NB4 (cell line): ENCODE measurements at regions not wholly inside any gene's neighbourhood (a gene's known extent, or its start where the extent isn't known, plus 50 kb on each side); places are given as distances from the start of the nearest gene placed in this dataset.

ENCODE experiments used
- CTCF ChIP-seq: IDR thresholded peaks from one replicate; pipeline ENCODE4 v1.5.1; 2012; ENCODE audit warnings: low read depth, low read length
- MAX ChIP-seq: IDR thresholded peaks from 2 replicates; pipeline ENCODE4 v1.6.1; 2011; ENCODE audit warnings: low read depth, low read length
- MYC ChIP-seq: IDR thresholded peaks from 2 replicates; pipeline ENCODE4 v1.6.1; 2011; ENCODE audit warnings: low read depth, low read length
- POLR2A ChIP-seq: IDR thresholded peaks from 2 replicates; pipeline ENCODE4 v1.6.1; 2011; ENCODE audit warnings: mild to moderate bottlenecking; ENCODE audit not compliant: insufficient read length; ENCODE audit errors: extremely low read depth

DNA sequence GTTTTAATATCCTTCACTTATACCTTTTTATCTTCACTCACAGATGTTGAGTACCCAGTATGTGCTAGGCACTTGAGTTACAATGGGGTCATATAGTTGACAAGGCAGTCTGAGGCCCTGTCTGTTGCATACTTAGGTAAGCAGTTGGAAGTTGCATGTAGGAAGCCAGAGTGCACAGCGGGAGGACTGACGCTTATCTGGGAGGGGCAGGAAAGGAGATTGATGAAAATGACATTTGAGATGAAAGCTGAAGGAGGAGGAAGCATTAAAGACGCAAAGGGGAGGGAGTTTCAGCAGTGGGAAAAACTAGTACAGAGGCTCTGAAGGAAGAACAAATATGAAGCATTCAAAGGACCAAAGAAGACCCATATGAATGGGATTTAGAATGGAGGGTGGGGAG lies 266.2 kb downstream of the HTR7 start:
- TF ChIP-seq CTCF (no peak), POLR2A (no peak), MAX (no peak), MYC (no peak)
